Renal pelvis (tissue), 1 donor: ENCODE measurements at regions not wholly inside any gene's neighbourhood (a gene's known extent, or its start where the extent isn't known, plus 50 kb on each side); places are given as distances from the start of the nearest gene placed in this dataset.
"Not testable (repeated sequence)": the region's sequence is repeated elsewhere in the genome, so short reads cannot be mapped to it uniquely, and the experiment has no call there.

Experiments used
- DNase-seq: peaks from one replicate; pipeline ENCODE4 v3.0.0-alpha.2; 2013

GRCh38 chr9:135173066-135173465, 85.6 kb downstream of the OLFM1 start:
- DNase-seq, result no peak

- DNase-seq, result no peak
These were observed 86.8 kb downstream of the OLFM1 start for GRCh38 chr9:135174248-135174647.

- no peak for DNase-seq
These were observed 87.5 kb downstream of the OLFM1 start for GRCh38 chr9:135174981-135175380.

GRCh38 chr9:135176284-135176683, 88.8 kb downstream of the OLFM1 start:
- no peak for DNase-seq

- DNase-seq, result not testable (repeated sequence)
These were observed 90.1 kb downstream of the OLFM1 start for GRCh38 chr9:135177562-135177961.

- DNase-seq, result no peak
These were observed 91.0 kb downstream of the OLFM1 start for GRCh38 chr9:135178498-135178897.

GRCh38 chr9:135179041-135179440, 91.6 kb downstream of the OLFM1 start:
- DNase-seq, result no peak

- no peak for DNase-seq
These were observed 92.5 kb downstream of the OLFM1 start for GRCh38 chr9:135179976-135180375.

GRCh38 chr9:135180586-135180985, 93.1 kb downstream of the OLFM1 start:
- DNase-seq, result no peak

- no peak for DNase-seq
These were observed 93.9 kb downstream of the OLFM1 start for GRCh38 chr9:135181336-135181735.

- DNase-seq, result not testable (repeated sequence)
These were observed 94.4 kb downstream of the OLFM1 start for GRCh38 chr9:135181841-135182240.

- no peak for DNase-seq
These were observed 95.6 kb downstream of the OLFM1 start for GRCh38 chr9:135183069-135183468.

GRCh38 chr9:135183528-135184180, 96.2 kb downstream of the OLFM1 start:
- DNase-seq, result no peak

GRCh38 chr9:135184181-135185053, 96.9 kb downstream of the OLFM1 start:
- DNase-seq, result no peak

GRCh38 chr9:135185060-135185459, 97.6 kb downstream of the OLFM1 start:
- DNase-seq, result no peak

- no peak for DNase-seq
These were observed 99.0 kb downstream of the OLFM1 start for GRCh38 chr9:135186248-135187164.

GRCh38 chr9:135187365-135187764, 99.9 kb downstream of the OLFM1 start:
- DNase-seq, result no peak

- DNase-seq, result no peak
These were observed 101.2 kb downstream of the OLFM1 start for GRCh38 chr9:135188681-135189151.

GRCh38 chr9:135189497-135189896, 102.0 kb downstream of the OLFM1 start:
- DNase-seq, result no peak

- no peak for DNase-seq
These were observed 103.5 kb downstream of the OLFM1 start for GRCh38 chr9:135190789-135191577.

- no peak for DNase-seq
These were observed 105.2 kb downstream of the OLFM1 start for GRCh38 chr9:135192686-135193085.
